Mesothelial cell of epicardium (in vitro differentiated cells): ENCODE measurements at regions not wholly inside any gene's neighbourhood (a gene's known extent, or its start where the extent isn't known, plus 50 kb on each side); places are given as distances from the start of the nearest gene placed in this dataset.
"Not testable (repeated sequence)": the region's sequence is repeated elsewhere in the genome, so short reads cannot be mapped to it uniquely, and the experiment has no call there.

Source experiments
- DNase-seq, 2 experiments: peaks; one replicate each; pipeline ENCODE4 v3.0.0; 2021; ENCODE audit warnings: low spot score in 2 of 2; ENCODE audit not compliant: unreplicated experiment in 2 of 2
- H3K27ac Mint-ChIP-seq: 2 replicates; pipeline ENCODE4 v1.8.0; 2021; ENCODE audit warnings: mixed read lengths
- H3K27me3 Mint-ChIP-seq: 2 replicates; pipeline ENCODE4 v1.8.0; 2021; ENCODE audit warnings: low read depth, mixed read lengths
- H3K36me3 Mint-ChIP-seq: 2 replicates; pipeline ENCODE4 v1.8.0; 2021; ENCODE audit warnings: mixed read lengths
- H3K4me1 Mint-ChIP-seq: 2 replicates; pipeline ENCODE4 v1.8.0; 2021; ENCODE audit warnings: mixed read lengths
- H3K4me3 Mint-ChIP-seq: 2 replicates; pipeline ENCODE4 v1.8.0; 2021; ENCODE audit warnings: mild to moderate bottlenecking, moderate library complexity, mixed read lengths
- H3K9me3 Mint-ChIP-seq: 2 replicates; pipeline ENCODE4 v1.8.0; 2021; ENCODE audit warnings: mixed read lengths
- TF ChIP-seq, protein P1 (sequence below): fragments of 200-600 bp; sonication (generic); IDR thresholded peaks from one replicate; pipeline ENCODE4 v1.5.0; 2021; ENCODE audit warnings: antibody characterized with exemption; ENCODE audit not compliant: unreplicated experiment

- TF ChIP-seq, protein P1, sequence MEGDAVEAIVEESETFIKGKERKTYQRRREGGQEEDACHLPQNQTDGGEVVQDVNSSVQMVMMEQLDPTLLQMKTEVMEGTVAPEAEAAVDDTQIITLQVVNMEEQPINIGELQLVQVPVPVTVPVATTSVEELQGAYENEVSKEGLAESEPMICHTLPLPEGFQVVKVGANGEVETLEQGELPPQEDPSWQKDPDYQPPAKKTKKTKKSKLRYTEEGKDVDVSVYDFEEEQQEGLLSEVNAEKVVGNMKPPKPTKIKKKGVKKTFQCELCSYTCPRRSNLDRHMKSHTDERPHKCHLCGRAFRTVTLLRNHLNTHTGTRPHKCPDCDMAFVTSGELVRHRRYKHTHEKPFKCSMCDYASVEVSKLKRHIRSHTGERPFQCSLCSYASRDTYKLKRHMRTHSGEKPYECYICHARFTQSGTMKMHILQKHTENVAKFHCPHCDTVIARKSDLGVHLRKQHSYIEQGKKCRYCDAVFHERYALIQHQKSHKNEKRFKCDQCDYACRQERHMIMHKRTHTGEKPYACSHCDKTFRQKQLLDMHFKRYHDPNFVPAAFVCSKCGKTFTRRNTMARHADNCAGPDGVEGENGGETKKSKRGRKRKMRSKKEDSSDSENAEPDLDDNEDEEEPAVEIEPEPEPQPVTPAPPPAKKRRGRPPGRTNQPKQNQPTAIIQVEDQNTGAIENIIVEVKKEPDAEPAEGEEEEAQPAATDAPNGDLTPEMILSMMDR, result no peak
- DNase-seq, result no peak
- no peaks in the 10 kb centered on the region for H3K27me3 Mint-ChIP-seq
- peaks cover 10% of the 10 kb centered on the region for H3K4me1 Mint-ChIP-seq
- no peak overlapping the region for H3K4me3 Mint-ChIP-seq
- H3K9me3 Mint-ChIP-seq, result peaks cover 18% of the 10 kb centered on the region
- H3K27ac Mint-ChIP-seq, result no peak overlapping the region
- H3K36me3 Mint-ChIP-seq, result no peaks in the 10 kb centered on the region
Observed at GRCh38 chr6:12636336-12636735, 80.2 kb upstream of the PHACTR1 start.

DNA sequence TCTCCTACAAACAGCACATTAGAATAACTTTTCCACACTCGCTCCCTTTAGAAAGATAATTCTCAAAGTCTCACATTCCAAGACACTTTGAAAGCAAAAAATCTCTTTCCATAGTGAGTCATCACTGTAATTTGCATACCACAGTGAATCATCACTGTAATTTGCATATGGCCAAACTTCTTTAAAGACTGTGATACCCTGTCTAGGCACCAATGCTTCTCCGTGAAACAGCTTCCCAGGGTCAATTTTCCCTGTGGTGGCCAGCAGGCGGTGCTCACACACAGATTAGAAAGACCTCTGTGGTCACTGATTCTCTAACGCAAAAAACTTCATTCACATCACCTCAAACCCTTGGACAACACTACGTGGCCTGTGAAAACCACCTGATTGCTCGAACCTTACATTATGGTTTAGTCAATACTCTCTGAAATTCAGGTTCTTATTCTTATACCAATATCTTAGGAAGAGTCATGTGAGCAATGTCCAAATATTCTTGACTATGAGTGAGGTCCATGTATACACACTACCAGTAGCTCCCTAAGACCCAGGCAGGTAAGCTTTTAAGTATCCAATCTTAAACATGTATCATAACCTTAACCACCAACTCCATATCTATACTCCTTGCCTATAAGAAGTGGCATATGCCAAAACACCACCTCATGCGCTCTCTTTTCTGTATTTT lies 78.5 kb upstream of the PHACTR1 start:
- TF ChIP-seq, protein P1, result peak; percentile 64
- Mint-ChIP-seq H3K4me3 (no peak overlapping the region), H3K4me1 (peaks cover 10% of the 10 kb centered on the region), H3K36me3 (no peaks in the 10 kb centered on the region), H3K27ac (no peak overlapping the region), H3K9me3 (peaks cover 28% of the 10 kb centered on the region), H3K27me3 (no peaks in the 10 kb centered on the region)
- peak in 1 of 2 experiments; percentile 57 for DNase-seq

GRCh38 chr6:12640438-12640837 lies 76.1 kb upstream of the PHACTR1 start:
- H3K4me1 Mint-ChIP-seq, result peaks cover 7% of the 10 kb centered on the region
- TF ChIP-seq, protein P1, result peak; percentile 40
- H3K27me3 Mint-ChIP-seq, result no peaks in the 10 kb centered on the region
- no peak overlapping the region for H3K4me3 Mint-ChIP-seq
- H3K27ac Mint-ChIP-seq, result no peak overlapping the region
- H3K9me3 Mint-ChIP-seq, result peaks cover 17% of the 10 kb centered on the region
- no peaks in the 10 kb centered on the region for H3K36me3 Mint-ChIP-seq
- no peak for DNase-seq

DNA sequence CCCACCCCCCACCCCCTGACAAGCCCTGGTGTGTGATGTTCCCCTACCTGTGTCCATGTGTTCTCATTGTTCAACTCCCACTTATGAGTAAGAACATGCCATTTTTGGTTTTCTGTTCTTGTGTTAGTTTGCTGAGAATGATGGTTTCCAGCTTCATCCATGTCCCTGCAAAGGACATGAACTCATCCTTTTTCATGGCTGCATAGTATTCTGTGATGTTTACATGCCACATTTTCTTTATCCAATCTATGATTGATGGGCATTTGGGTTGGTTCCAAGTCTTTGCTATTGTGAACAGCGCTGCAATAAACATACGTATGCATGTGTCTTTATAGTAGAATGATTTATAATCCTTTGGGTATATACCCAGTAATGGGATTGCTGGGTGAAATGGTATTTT lies 74.8 kb upstream of the PHACTR1 start:
- not testable (repeated sequence) for H3K27ac Mint-ChIP-seq

GRCh38 chr6:12645941-12646340 lies 70.6 kb upstream of the PHACTR1 start:
- Mint-ChIP-seq H3K27ac (no peak overlapping the region), H3K9me3 (peaks cover 33% of the 10 kb centered on the region), H3K4me3 (no peak overlapping the region), H3K27me3 (peaks cover 3% of the 10 kb centered on the region), H3K36me3 (no peaks in the 10 kb centered on the region), H3K4me1 (no peaks in the 10 kb centered on the region)
- DNase-seq, result no peak
- TF ChIP-seq, protein P1, result no peak

More for the DNA sequence above, 74.8 kb upstream of the PHACTR1 start:
- H3K27me3 Mint-ChIP-seq, H3K4me3 Mint-ChIP-seq, H3K4me1 Mint-ChIP-seq, H3K36me3 Mint-ChIP-seq, DNase-seq: not testable (repeated sequence)
- H3K9me3 Mint-ChIP-seq, result peaks cover 17% of the 10 kb centered on the region

GRCh38 chr6:12648171-12648570 lies 68.4 kb upstream of the PHACTR1 start:
- Mint-ChIP-seq H3K9me3 (peaks cover 22% of the 10 kb centered on the region), H3K27ac (no peak overlapping the region), H3K4me1 (no peaks in the 10 kb centered on the region), H3K27me3 (peaks cover 11% of the 10 kb centered on the region), H3K4me3 (no peak overlapping the region), H3K36me3 (no peaks in the 10 kb centered on the region)
- TF ChIP-seq, protein P1, result no peak
- no peak for DNase-seq
